Calu3 (cell line): ENCODE measurements at regions not wholly inside any gene's neighbourhood (a gene's known extent, or its start where the extent isn't known, plus 50 kb on each side); places are given as distances from the start of the nearest gene placed in this dataset.

Experiments
- BruUV-seq: library from RNA; stranded (reverse); fragments of 400-500 nt; replicated peaks from 2 replicates; lab custom pipeline; 2021; lab: Mats Ljungman, UMichigan
- CTCF ChIA-PET: fragments of 300-600 bp; sonication (Branson Sonifier 250); formaldehyde crosslinking; loops from one replicate; lab custom pipeline; 2022; ENCODE audit warnings: antibody characterized with exemption; lab: Charles Lee
- DNase-seq: peaks from one replicate; pipeline ENCODE4 v3.0.0; 2022
- H3K27ac Mint-ChIP-seq: one replicate; pipeline ENCODE4 v1.8.0; 2022; ENCODE audit warnings: mixed read lengths; ENCODE audit not compliant: unreplicated experiment
- H3K27me3 Mint-ChIP-seq: one replicate; pipeline ENCODE4 v1.8.0; 2022; ENCODE audit warnings: mixed read lengths; ENCODE audit not compliant: unreplicated experiment
- H3K36me3 Mint-ChIP-seq: one replicate; pipeline ENCODE4 v1.8.0; 2022; ENCODE audit warnings: mild to moderate bottlenecking, moderate library complexity, mixed read lengths; ENCODE audit not compliant: insufficient read depth, unreplicated experiment
- H3K4me1 Mint-ChIP-seq: one replicate; pipeline ENCODE4 v1.8.0; 2022; ENCODE audit warnings: mild to moderate bottlenecking, low read depth, mixed read lengths; ENCODE audit not compliant: unreplicated experiment
- H3K4me3 Mint-ChIP-seq: one replicate; pipeline ENCODE4 v1.8.0; 2022; ENCODE audit warnings: mild to moderate bottlenecking, low read depth, moderate library complexity, mixed read lengths; ENCODE audit not compliant: unreplicated experiment
- H3K9me3 Mint-ChIP-seq: one replicate; pipeline ENCODE4 v1.8.0; 2022; ENCODE audit warnings: low read depth, mixed read lengths; ENCODE audit not compliant: unreplicated experiment
- CTCF ChIP-seq: fragments of 200-600 bp; IDR thresholded peaks from one replicate; pipeline ENCODE4 v1.8.0; 2022; ENCODE audit warnings: antibody characterized with exemption; ENCODE audit not compliant: unreplicated experiment
- intact Hi-C: fragments of 100-400 bp; cut with micrococcal nuclease; formaldehyde crosslinking; loops from one replicate; pipeline ENCODE4 v1.10.0; 2022; ENCODE audit not compliant: unreplicated experiment

- H3K27ac Mint-ChIP-seq = peak overlapping the region; percentile 82
- peak overlapping the region; percentile 6 for H3K4me3 Mint-ChIP-seq
- no peaks in the 10 kb centered on the region for H3K9me3 Mint-ChIP-seq
- intact Hi-C loops = loop anchor here (1.0 to 5.0 kb wide), 4 partner anchors 76 to 189 kb away; no protein-coding TSS in a partner anchor
- DNase-seq = peak; percentile 74
- H3K4me1 Mint-ChIP-seq = peaks cover 47% of the 10 kb centered on the region
- CTCF ChIA-PET = interaction anchor here (0.7 to 2.4 kb wide), 8 partner anchors 74 to 301 kb away, joined by 3 to 11 read pairs (median 4); no protein-coding TSS in a partner anchor
- BruUV-seq = no TSS peak
- no peak for TF ChIP-seq CTCF
- H3K27me3 Mint-ChIP-seq = no peaks in the 10 kb centered on the region
- peaks cover 9% of the 10 kb centered on the region for H3K36me3 Mint-ChIP-seq
Measured at GRCh38 chr13:29925457-29926097, 75.2 kb upstream of the UBL3 start.

GRCh38 chr13:29924482-29925350 lies 74.3 kb upstream of the UBL3 start:
- Mint-ChIP-seq H3K27me3 (no peaks in the 10 kb centered on the region), H3K9me3 (no peaks in the 10 kb centered on the region), H3K27ac (peak overlapping the region; percentile 82), H3K4me3 (peak overlapping the region; percentile 46), H3K4me1 (peaks cover 55% of the 10 kb centered on the region), H3K36me3 (peaks cover 9% of the 10 kb centered on the region)
- intact Hi-C loops = loop anchor here (1.0 to 5.0 kb wide), 4 partner anchors 75 to 190 kb away; no protein-coding TSS in a partner anchor
- no peak for DNase-seq
- no peak for TF ChIP-seq CTCF
- BruUV-seq = no TSS peak
- CTCF ChIA-PET = interaction anchor here (0.7 to 2.4 kb wide), 13 partner anchors 12 to 300 kb away, joined by 3 to 11 read pairs (median 7); no protein-coding TSS in a partner anchor

GRCh38 chr13:29923554-29924481 lies 73.4 kb upstream of the UBL3 start:
- Mint-ChIP-seq H3K4me3 (peak overlapping the region; percentile 46), H3K9me3 (no peaks in the 10 kb centered on the region), H3K4me1 (peaks cover 64% of the 10 kb centered on the region), H3K36me3 (peaks cover 9% of the 10 kb centered on the region), H3K27me3 (no peaks in the 10 kb centered on the region), H3K27ac (peak overlapping the region; percentile 82)
- TF ChIP-seq CTCF = peak; percentile 81
- CTCF ChIA-PET = interaction anchor here (0.6 to 2.4 kb wide), 14 partner anchors 13 to 1243 kb away, joined by 3 to 11 read pairs (median 6); no protein-coding TSS in a partner anchor
- no TSS peak for BruUV-seq
- intact Hi-C loops = loop anchor here (2.0 kb wide), 2 partner anchors 79 to 191 kb away; no protein-coding TSS in a partner anchor
- peak; percentile 89 for DNase-seq
